Stimulated activated CD8-positive, alpha-beta memory T cell treated with anti-CD3 and anti-CD28 coated beads, Interleukin-7, amount 100 ng/mL, for 24 hours (primary cell): ENCODE measurements at regions not wholly inside any gene's neighbourhood (a gene's known extent, or its start where the extent isn't known, plus 50 kb on each side); places are given as distances from the start of the nearest gene placed in this dataset.

Source experiments
- DNase-seq: peaks from one replicate; pipeline ENCODE4 v3.0.0-alpha.2; 2020; ENCODE audit warnings: low read depth

DNA sequence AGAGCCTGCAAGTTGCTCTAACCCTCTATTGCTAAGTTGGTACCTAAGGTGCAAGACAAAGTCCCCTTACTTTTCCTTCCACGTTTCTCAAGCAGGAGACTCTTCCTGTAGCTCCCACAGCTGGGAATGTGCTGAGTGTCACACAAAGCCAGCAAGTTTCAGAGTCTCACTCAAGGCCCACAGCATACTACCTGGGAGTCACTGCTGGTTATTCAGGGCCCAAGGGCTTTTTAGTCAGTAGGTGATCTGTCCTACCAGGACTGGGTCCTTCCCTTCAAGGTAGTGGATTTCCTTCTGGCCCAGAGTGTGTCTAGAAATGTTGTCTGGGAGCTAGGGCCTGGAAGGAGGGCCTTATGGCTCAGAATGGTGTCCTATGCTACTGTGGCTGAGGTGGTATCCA lies 261.9 kb upstream of the CITED2 start:
- no peak for DNase-seq

- DNase-seq = no peak
These were observed 261.1 kb upstream of the CITED2 start for GRCh38 chr6:139635401-139636130.

DNA sequence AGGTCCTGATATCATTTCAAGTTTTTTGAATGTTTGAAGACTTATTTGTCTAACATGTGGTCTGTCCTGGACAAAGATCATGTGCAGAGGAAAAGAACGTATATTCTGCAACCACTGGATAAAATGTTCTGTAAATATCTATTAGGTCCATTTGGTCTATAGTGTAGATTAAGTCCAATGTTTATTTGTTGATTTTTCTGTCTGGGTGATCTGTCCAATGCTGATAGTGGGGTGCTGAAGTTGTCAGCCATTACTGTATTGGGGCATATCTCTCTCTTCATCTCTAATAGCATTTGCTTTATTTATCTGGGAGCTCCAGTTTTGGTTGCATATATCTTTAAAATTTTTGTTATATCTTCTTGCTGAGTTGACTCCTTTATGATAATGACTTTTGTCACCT lies 258.4 kb upstream of the CITED2 start:
- no peak for DNase-seq

GRCh38 chr6:139628270-139628669 lies 253.8 kb upstream of the CITED2 start:
- DNase-seq = no peak

DNA sequence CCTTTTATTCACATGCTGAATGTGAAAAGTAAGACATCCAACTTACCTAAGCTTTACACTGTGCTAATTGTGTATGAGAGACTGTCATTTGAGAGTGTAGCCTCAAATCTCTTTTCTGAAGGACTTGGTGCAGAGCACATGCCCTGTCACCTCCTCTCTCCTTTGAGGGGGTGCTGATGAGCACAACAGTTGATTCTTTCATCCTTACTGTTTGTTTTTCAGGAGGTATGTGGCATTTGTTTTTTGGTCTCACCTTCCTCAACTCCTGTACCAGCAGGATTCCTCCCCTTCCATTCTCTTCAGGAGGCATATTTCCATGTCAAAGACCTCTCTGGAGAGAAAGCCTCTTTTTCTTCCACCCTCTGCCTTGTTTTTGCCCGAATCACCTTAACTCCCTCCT lies 252.6 kb upstream of the CITED2 start:
- DNase-seq = no peak

- no peak for DNase-seq
These were observed 251.8 kb upstream of the CITED2 start for GRCh38 chr6:139625998-139626975.

DNA sequence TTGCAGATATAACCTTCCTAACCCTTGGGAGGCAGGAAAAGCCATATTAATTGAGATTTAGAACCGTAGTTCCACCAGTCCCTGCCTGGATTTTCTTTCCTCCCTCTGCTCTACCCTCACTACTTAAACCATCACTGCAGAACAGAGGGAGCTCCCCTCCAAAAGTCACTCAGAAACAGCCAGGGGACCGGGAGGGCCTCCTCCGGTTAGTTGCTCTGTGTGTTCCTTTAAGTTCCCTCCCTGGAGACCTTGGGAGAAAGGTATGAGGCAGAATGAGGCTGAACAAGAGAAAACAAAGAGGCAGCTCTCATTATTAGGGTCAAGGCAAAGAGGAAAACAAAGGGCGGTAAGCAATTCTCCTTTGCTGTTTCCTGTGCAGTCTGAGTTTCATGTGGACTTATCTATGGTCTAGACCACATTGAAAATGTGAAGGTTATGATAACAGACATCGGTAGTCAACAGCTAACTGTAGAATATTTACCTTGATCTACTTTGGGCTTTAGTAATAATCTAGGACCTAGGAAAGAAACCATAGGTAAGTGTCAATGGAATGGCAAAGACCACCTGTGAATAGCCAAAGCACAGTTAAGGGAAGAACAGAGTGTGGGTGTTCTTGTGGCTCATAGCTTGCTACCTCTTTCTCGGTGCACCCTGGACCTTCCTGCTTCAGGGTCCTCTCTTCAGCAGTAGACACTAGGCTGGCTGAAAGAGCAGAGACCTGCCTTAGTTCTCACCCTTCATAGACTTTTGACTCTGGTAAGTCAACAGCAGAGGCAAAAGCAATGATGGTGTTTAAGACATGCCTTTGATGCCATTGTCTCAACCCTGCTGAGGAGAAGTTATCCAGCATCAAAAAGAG lies 250.9 kb upstream of the CITED2 start:
- DNase-seq = no peak

DNA sequence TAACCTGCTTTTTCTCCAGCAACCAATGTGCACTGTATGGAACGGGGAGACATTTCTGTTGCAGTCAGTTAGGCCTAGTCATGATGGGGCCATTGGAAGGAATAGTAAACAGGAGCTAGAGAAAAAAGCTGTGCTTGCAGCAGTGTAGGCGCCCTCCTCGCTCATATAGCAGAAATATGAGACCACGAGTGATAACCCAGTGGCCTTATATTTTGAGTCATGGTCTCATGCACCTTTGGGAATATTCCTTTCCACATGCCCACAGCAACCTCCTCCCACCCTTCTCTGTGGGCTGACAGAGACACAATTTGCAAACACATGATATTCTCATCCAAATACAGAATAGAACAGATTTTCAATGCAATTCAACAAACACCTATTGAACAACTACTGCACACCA lies 248.9 kb upstream of the CITED2 start:
- no peak for DNase-seq

DNA sequence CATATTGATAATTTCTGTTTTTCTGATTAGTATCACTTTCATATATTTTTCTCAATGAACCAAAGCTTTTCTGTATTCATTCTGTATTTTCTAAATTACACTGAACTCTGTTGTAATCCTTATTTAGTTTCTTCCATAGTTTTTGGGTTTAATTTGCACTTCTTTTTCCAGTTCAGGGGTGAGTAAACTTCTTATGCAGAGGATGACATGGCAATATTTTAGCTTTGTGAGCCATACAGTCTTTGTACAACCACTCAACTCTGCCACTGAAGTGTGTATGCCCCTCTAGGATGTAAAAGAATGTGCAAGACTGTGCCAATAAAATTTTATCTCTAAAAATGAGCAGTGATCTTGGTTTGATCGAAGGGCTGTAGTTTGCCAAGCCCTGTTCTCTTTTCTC lies 239.0 kb upstream of the CITED2 start:
- no peak for DNase-seq

- no peak for DNase-seq
These were observed 237.7 kb upstream of the CITED2 start for GRCh38 chr6:139612135-139612465.

DNA sequence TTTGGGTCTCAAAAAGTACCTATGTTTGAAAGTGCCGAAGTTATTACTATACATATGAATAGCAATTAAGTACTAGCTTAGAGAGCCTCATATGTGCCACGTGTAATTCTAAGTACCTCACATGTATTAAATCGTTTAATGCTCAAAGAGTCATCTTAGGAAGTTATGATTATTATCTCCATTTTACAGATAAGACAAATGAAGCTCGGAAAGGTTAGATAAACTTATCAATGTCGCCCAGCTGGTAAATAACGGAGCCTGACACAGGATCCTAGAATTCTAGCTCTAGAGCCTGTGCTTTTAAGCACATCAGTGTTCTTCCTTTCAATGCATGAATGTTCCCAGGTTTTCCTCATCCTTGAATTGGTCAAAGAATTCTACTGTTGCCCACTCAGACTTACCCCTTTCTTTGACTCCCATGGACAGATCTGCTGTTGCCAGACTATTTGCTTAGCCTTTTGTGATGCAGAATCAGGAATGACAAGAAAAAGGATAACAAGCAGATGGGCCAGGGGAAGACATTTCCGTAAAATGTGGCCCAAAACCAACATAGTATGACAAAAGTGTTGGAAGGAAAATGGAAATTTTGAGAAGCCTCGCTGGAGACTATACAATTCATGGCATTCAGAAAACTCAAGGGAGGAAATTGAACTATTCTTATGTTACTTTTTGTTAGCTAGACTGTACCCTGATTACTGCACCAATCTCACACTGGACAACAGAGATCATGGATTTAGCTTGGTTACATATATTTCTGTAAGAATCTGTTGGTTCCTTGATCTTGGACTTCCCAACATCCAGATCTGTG lies 237.1 kb upstream of the CITED2 start:
- no peak for DNase-seq

DNA sequence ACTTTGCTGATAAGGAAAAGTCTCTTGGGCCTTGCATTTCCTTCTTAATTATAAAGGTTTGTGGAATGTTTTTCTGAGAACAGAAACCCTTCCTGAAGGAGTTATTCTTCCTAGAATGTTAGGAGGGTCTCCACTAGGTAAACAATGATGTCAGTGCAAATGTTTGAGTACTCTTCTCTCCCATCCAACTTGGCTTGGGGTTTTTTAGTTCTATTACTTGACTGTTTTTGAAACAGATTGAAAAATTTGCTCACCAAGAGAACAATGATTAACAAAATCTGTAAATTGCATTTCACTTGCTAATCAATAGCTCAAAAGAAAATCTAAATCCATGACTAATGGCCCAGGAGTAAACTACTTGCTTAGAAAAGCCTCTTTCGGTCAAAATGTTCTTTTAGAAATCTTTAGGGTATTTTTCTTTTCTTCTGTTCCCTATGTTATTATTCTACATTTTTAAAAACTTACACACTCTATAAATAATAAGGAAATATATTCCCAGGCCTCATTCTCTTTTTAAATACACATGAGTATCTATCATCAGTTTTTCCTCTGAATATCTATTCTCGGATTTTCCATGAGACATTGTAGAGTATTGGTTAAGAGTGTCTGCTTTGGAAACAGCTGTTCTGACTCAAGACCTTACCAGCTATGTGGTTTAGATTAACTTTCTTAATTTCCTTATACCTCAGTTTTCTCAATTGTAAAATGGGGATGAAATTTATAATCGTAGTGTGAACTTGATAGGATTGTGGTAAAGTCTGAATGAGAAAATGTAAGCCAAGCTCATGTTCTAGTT lies 234.2 kb upstream of the CITED2 start:
- no peak for DNase-seq

GRCh38 chr6:139605350-139605749 lies 230.9 kb upstream of the CITED2 start:
- DNase-seq = no peak

- DNase-seq = no peak
These were observed 229.1 kb upstream of the CITED2 start for GRCh38 chr6:139603581-139603980.

DNA sequence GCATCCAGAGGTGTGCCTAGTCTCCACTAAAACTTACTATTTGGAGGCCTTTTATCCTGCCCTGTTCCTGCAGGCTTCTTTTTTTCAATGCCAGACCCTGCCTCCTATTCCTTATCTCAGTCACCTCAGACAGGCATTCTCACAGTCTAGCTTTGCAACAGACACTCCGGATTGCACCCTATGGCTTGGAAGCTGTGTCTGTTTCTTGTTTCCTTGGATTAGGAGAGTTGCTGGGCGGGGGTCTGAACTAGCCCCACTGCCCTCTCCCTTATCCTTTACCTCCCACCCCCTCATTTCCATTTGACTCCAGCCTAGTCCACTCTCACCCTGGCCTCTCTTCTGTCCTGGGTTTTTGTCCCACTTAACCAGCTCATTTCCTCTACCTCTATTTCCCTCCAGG lies 228.1 kb upstream of the CITED2 start:
- DNase-seq = no peak

- no peak for DNase-seq
These were observed 226.5 kb upstream of the CITED2 start for GRCh38 chr6:139600919-139601475.

GRCh38 chr6:139600343-139600742 lies 225.9 kb upstream of the CITED2 start:
- DNase-seq = no peak

- DNase-seq = no peak
These were observed 223.6 kb upstream of the CITED2 start for GRCh38 chr6:139597771-139598755.

DNA sequence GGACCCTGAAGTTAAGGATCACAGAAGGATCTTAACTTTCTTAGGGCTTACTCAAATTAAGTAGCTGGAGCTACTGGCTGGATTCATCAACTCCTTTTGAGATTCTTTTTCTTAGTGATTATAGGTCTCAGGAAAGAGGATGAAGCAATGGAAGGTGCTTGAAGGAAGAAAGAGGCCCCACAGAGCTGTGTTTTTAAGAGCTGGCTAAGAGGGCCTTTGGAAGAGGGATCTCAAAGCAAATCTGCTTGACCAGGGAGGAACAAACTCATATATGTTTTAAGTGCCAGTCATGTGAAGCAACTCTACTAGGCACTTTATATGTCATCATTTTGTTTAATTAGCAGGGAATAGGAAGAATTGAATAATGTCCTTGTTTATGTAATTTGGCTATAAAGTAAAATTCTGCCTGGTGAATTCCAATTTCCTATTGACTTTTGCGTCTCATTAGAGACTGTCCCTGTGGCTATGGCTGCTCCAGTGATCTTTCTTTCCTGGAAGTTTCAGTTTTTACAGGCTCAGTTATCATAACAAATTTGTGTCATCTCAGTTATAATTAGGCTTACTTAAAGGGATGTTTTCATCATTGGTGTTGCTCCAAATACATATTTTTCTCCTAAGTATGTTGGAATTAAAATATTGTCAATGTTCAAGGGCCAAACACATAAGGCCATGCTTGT lies 222.8 kb upstream of the CITED2 start:
- no peak for DNase-seq
